HEK293T (cell line): ENCODE measurements at regions not wholly inside any gene's neighbourhood (a gene's known extent, or its start where the extent isn't known, plus 50 kb on each side); places are given as distances from the start of the nearest gene placed in this dataset.

Experiments used
- ARNT ChIP-seq: fragments of 450-650 bp; IDR thresholded peaks from 2 replicates; pipeline ENCODE4 v1.6.1; 2017; ENCODE audit warnings: mild to moderate bottlenecking
- BHLHE40 ChIP-seq: fragments of 450-650 bp; IDR thresholded peaks from 2 replicates; pipeline ENCODE4 v1.6.1; 2016; ENCODE audit warnings: mild to moderate bottlenecking, moderate library complexity, borderline replicate concordance
- ELF4 ChIP-seq: fragments of 450-650 bp; IDR thresholded peaks from 2 replicates; pipeline ENCODE4 v1.6.1; 2017; ENCODE audit warnings: antibody characterized with exemption
- FOXA1 ChIP-seq: fragments of 450-650 bp; IDR thresholded peaks from 2 replicates; pipeline ENCODE4 v1.6.1; 2016; ENCODE audit warnings: mild to moderate bottlenecking
- FOXM1 ChIP-seq: fragments of 450-650 bp; IDR thresholded peaks from 2 replicates; pipeline ENCODE4 v1.6.1; 2017; ENCODE audit warnings: mild to moderate bottlenecking, borderline replicate concordance
- HDGF ChIP-seq: fragments of 450-650 bp; IDR thresholded peaks from 2 replicates; pipeline ENCODE4 v1.6.1; 2017; ENCODE audit warnings: antibody characterized with exemption, borderline replicate concordance
- L3MBTL2 ChIP-seq: fragments of 450-650 bp; conservative IDR thresholded peaks from 2 replicates; pipeline ENCODE4 v1.6.1; 2016; ENCODE audit warnings: mild to moderate bottlenecking
- LEF1 ChIP-seq: fragments of 450-650 bp; IDR thresholded peaks from 2 replicates; pipeline ENCODE4 v1.6.1; 2017; ENCODE audit warnings: mild to moderate bottlenecking, borderline replicate concordance
- SP1 ChIP-seq: fragments of 450-650 bp; IDR thresholded peaks from 2 replicates; pipeline ENCODE4 v1.6.1; 2017
- SUZ12 ChIP-seq: fragments of 450-650 bp; IDR thresholded peaks from 2 replicates; pipeline ENCODE4 v1.6.1; 2016; ENCODE audit warnings: mild to moderate bottlenecking
- TARDBP ChIP-seq: fragments of 450-650 bp; IDR thresholded peaks from 2 replicates; pipeline ENCODE4 v1.6.1; 2016

- TF ChIP-seq BHLHE40 (no peak), TARDBP (no peak), FOXA1 (no peak), FOXM1 (no peak), ELF4 (no peak), SUZ12 (no peak), HDGF (no peak), ARNT (no peak), L3MBTL2 (no peak), SP1 (no peak), LEF1 (no peak)
Observed at GRCh38 chr6:48206091-48206490, 95.1 kb upstream of the PTCHD4 start.
